Ovary (tissue), 7 donors: ENCODE measurements at regions not wholly inside any gene's neighbourhood (a gene's known extent, or its start where the extent isn't known, plus 50 kb on each side); places are given as distances from the start of the nearest gene placed in this dataset.

ENCODE experiments used
- DNase-seq, 5 donors: peaks; one replicate each; pipeline ENCODE4 v3.0.0-alpha.2; 2019 to 2020
- H3K27ac ChIP-seq, 2 donors: fragments of 200-600 bp; one replicate each; pipeline versions ENCODE4 v1.5.1 to v1.8.0; 2019 to 2022
- H3K27me3 ChIP-seq: fragments of 200-600 bp; one replicate; pipeline ENCODE4 v1.8.0; 2022
- H3K36me3 ChIP-seq: fragments of 200-600 bp; sonication (generic); one replicate; pipeline ENCODE4 v1.5.1; 2019
- H3K4me1 ChIP-seq: one replicate; pipeline ENCODE4 v1.8.1; 2013; ENCODE audit warnings: mild to moderate bottlenecking, moderate library complexity; ENCODE audit not compliant: insufficient read depth
- H3K4me3 ChIP-seq: fragments of 200-600 bp; sonication (generic); one replicate; pipeline ENCODE4 v1.5.1; 2017
- H3K9me3 ChIP-seq, 2 donors: fragments of 200-600 bp in 1 of 2; sonication (generic) in 1 of 2; one replicate each; pipeline versions ENCODE4 v1.5.1 to v1.8.1; 2013 to 2019; ENCODE audit warnings: mild to moderate bottlenecking in 1 of 2, moderate library complexity in 1 of 2
- CTCF ChIP-seq, 3 donors: fragments of 450-650 bp in 2 of 3; fragments of 200-600 bp in 1 of 3; IDR thresholded peaks; one replicate each; pipeline versions ENCODE4 v1.5.1 to v1.8.0; 2016 to 2022; ENCODE audit warnings: antibody characterized with exemption in 3 of 3, mild to moderate bottlenecking in 1 of 3
- EP300 ChIP-seq: sonication (generic); formaldehyde crosslinking; IDR thresholded peaks from one replicate; pipeline ENCODE4 v1.6.1; 2017; ENCODE audit warnings: antibody characterized with exemption
- POLR2A ChIP-seq: fragments of 450-650 bp; IDR thresholded peaks from one replicate; pipeline ENCODE4 v1.6.1; 2017; ENCODE audit warnings: antibody characterized with exemption, mild to moderate bottlenecking, moderate library complexity
- WGBS, 3 donors: extraction: QIAGEN DNeasy Blood & Tissue Kit in 1 of 3; methylation state at CpG; one replicate each; pipeline versions ENCODE4 v1.1.5 to v1.1.7; 2013 to 2017; 5-methylcytosine and 5-hydroxymethylcytosine counted together
- intact Hi-C, 4 donors: fragments of 100-400 bp; cut with DNase I; formaldehyde crosslinking; loops; one replicate each; pipeline versions ENCODE4 v1.11.0 to v1.15.1; 2022 to 2023
- donor health status: DM: no; HTN: no; CAD: no; lungs with moderate emphysema.
- donor health status: DM: no; HTN: no; CAD: no.
- donor health status: Bipolar disorder and iron deficiency.
- donor health status: DM: no; HTN: no; CAD: no.
- donor health status: DM: yes; HTN: yes; CAD: no.

GRCh38 chr9:1668441-1668840 is 346.7 kb upstream of the SMARCA2 start:
- no peaks in the 10 kb centered on the region for H3K27me3 ChIP-seq
- WGBS, 3 donors: 71 to 96% (median 88%) methylated on average over 1 of the region's 1 CpG
- H3K9me3 ChIP-seq: no peaks in the 10 kb centered on the region
- no peak overlapping the region for H3K4me3 ChIP-seq
- TF ChIP-seq EP300 (no peak), POLR2A (no peak), CTCF (IDR thresholded peaks at IDR 0.05) (no peak)
- H3K27ac ChIP-seq: no peak overlapping the region
- no peaks in the 10 kb centered on the region for H3K4me1 ChIP-seq
- no peaks in the 10 kb centered on the region for H3K36me3 ChIP-seq
- DNase-seq: no peak
- intact Hi-C loops: no loop called here

GRCh38 chr9:1673300-1673699 is 341.8 kb upstream of the SMARCA2 start:
- H3K27me3 ChIP-seq: no peaks in the 10 kb centered on the region
- intact Hi-C loops: no loop called here
- no peak overlapping the region for H3K27ac ChIP-seq
- DNase-seq: no peak
- no peaks in the 10 kb centered on the region for H3K9me3 ChIP-seq
- TF ChIP-seq EP300 (no peak), CTCF (IDR thresholded peaks at IDR 0.05) (no peak), POLR2A (no peak)
- no peaks in the 10 kb centered on the region for H3K4me1 ChIP-seq
- no peaks in the 10 kb centered on the region for H3K36me3 ChIP-seq
- H3K4me3 ChIP-seq: no peak overlapping the region

DNA sequence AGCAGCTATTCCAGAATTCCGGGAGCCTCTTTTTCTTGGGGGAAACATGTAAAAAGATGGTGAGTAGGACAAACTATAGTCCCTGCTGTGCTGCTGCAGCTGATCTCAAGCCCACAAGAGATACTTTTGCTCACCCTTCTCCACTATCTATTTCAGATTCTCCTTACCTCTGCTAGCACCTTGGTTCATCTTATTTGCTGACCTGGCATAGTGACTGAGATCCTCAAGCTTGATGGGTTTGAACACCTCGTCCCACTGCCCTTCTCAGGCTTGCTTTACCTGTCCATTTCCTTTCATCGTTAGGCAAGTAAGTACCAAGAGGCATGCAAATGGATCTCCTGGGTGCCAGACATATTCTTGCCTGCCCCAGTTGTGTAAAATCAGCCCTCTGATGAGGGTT is 338.4 kb upstream of the SMARCA2 start:
- H3K27me3 ChIP-seq: no peaks in the 10 kb centered on the region
- no peak for TF ChIP-seq CTCF (IDR thresholded peaks at IDR 0.05)
- TF ChIP-seq EP300: no peak
- no peak for TF ChIP-seq POLR2A

GRCh38 chr9:1683951-1684350 is 331.2 kb upstream of the SMARCA2 start:
- Histone ChIP-seq H3K4me1 (no peaks in the 10 kb centered on the region), H3K36me3 (no peaks in the 10 kb centered on the region), H3K27me3 (no peaks in the 10 kb centered on the region), H3K27ac (no peak overlapping the region), H3K9me3 (no peaks in the 10 kb centered on the region), H3K4me3 (no peak overlapping the region)
- intact Hi-C loops: no loop called here
- whole genome bisulfite sequencing, 3 donors: 86 to 95% (median 92%) methylated on average over 2 of the region's 2 CpGs
- DNase-seq: no peak
- TF ChIP-seq CTCF (IDR thresholded peaks at IDR 0.05) (no peak), EP300 (no peak), POLR2A (no peak)

More for the DNA sequence above, 338.4 kb upstream of the SMARCA2 start:
- intact Hi-C loops: no loop called here
- Histone ChIP-seq H3K27ac (no peak overlapping the region), H3K9me3 (no peaks in the 10 kb centered on the region), H3K4me3 (no peak overlapping the region), H3K4me1 (no peaks in the 10 kb centered on the region), H3K36me3 (no peaks in the 10 kb centered on the region)
- no peak for DNase-seq
- 80 to 88% (median 84%) methylated on average over 3 of the region's 3 CpGs for WGBS, 3 donors

- TF ChIP-seq POLR2A: no peak
- TF ChIP-seq CTCF (IDR thresholded peaks at IDR 0.05): no peak
- no peak for TF ChIP-seq EP300
- DNase-seq: no peak
- H3K27ac ChIP-seq: no peak overlapping the region
- no peak overlapping the region for H3K4me3 ChIP-seq
- H3K27me3 ChIP-seq: no peaks in the 10 kb centered on the region
- no peaks in the 10 kb centered on the region for H3K36me3 ChIP-seq
- no peaks in the 10 kb centered on the region for H3K4me1 ChIP-seq
- intact Hi-C loops: no loop called here
- 90 to 92% (median 90%) methylated on average over 5 of the region's 5 CpGs for WGBS, 3 donors
- H3K9me3 ChIP-seq: no peaks in the 10 kb centered on the region
Measured at GRCh38 chr9:1698991-1699390, 316.2 kb upstream of the SMARCA2 start.
